H9 (cell line): ENCODE measurements at regions not wholly inside any gene's neighbourhood (a gene's known extent, or its start where the extent isn't known, plus 50 kb on each side); places are given as distances from the start of the nearest gene placed in this dataset.

Experiments
- DNase-seq: peaks from one replicate; pipeline ENCODE4 v3.0.0-alpha.2; 2017
- H2AFZ ChIP-seq: one replicate; pipeline ENCODE4 v1.6.1; 2013; ENCODE audit warnings: mild to moderate bottlenecking, low read length, control low read depth, moderate library complexity
- H2AK5ac ChIP-seq: 2 replicates; pipeline ENCODE4 v1.6.1; 2013; ENCODE audit warnings: low read length, control low read depth, mixed read lengths; ENCODE audit not compliant: insufficient read length
- H2BK120ac ChIP-seq: one replicate; pipeline ENCODE4 v1.6.1; 2013; ENCODE audit warnings: low read depth, mild to moderate bottlenecking, low read length, control low read depth, inconsistent platforms; ENCODE audit not compliant: poor library complexity, severe bottlenecking
- H2BK12ac ChIP-seq: 2 replicates; pipeline ENCODE4 v1.6.1; 2013; ENCODE audit warnings: low read length, control low read depth, mixed read lengths, low read depth; ENCODE audit not compliant: insufficient read length
- H2BK15ac ChIP-seq: 2 replicates; pipeline ENCODE4 v1.6.1; 2013; ENCODE audit warnings: low read depth, low read length, control low read depth
- H2BK20ac ChIP-seq: one replicate; pipeline ENCODE4 v1.6.1; 2013; ENCODE audit warnings: low read depth, mild to moderate bottlenecking, low read length, control low read depth, inconsistent platforms; ENCODE audit not compliant: poor library complexity, severe bottlenecking
- H2BK5ac ChIP-seq: 2 replicates; pipeline ENCODE4 v1.6.1; 2013; ENCODE audit warnings: low read length, control low read depth, mixed read lengths; ENCODE audit not compliant: insufficient read length
- H3K14ac ChIP-seq: 2 replicates; pipeline ENCODE4 v1.6.1; 2013; ENCODE audit warnings: low read length, control low read depth; ENCODE audit not compliant: insufficient read depth
- H3K18ac ChIP-seq: 2 replicates; pipeline ENCODE4 v1.6.1; 2013; ENCODE audit warnings: low read depth, mild to moderate bottlenecking, mixed read lengths, low read length, control low read depth; ENCODE audit not compliant: insufficient read length
- H3K23ac ChIP-seq: 2 replicates; pipeline ENCODE4 v1.6.1; 2013; ENCODE audit warnings: low read length, control low read depth, mixed read lengths, low read depth; ENCODE audit not compliant: insufficient read length
- H3K23me2 ChIP-seq: 2 replicates; pipeline ENCODE4 v1.6.1; 2013; ENCODE audit warnings: low read depth, mild to moderate bottlenecking, mixed read lengths, low read length, control low read depth; ENCODE audit not compliant: insufficient read length, poor library complexity, severe bottlenecking
- H3K27ac ChIP-seq: 2 replicates; pipeline ENCODE4 v1.5.1; 2013; ENCODE audit warnings: low read length, control low read depth, mixed read lengths, low read depth; ENCODE audit not compliant: insufficient read length
- H3K27me3 ChIP-seq: 2 replicates; pipeline ENCODE4 v1.6.1; 2013; ENCODE audit warnings: low read length, control low read depth, inconsistent platforms; ENCODE audit not compliant: insufficient read depth
- H3K4ac ChIP-seq: 2 replicates; pipeline ENCODE4 v1.6.1; 2013; ENCODE audit warnings: low read depth, mild to moderate bottlenecking, control low read depth, inconsistent platforms, low read length, moderate library complexity
- H3K4me1 ChIP-seq: 2 replicates; pipeline ENCODE4 v1.6.1; 2013; ENCODE audit warnings: low read length, control low read depth, inconsistent platforms; ENCODE audit not compliant: insufficient read depth
- H3K4me2 ChIP-seq: 2 replicates; pipeline ENCODE4 v1.6.1; 2013; ENCODE audit warnings: low read length, control low read depth, mixed read lengths; ENCODE audit not compliant: insufficient read length, insufficient read depth
- H3K56ac ChIP-seq: 2 replicates; pipeline ENCODE4 v1.6.1; 2013; ENCODE audit warnings: low read depth, mild to moderate bottlenecking, mixed read lengths, low read length, control low read depth; ENCODE audit not compliant: insufficient read length
- H3K79me1 ChIP-seq: 2 replicates; pipeline ENCODE4 v1.6.1; 2013; ENCODE audit warnings: low read depth, mild to moderate bottlenecking, moderate library complexity, low read length, control low read depth, inconsistent platforms; ENCODE audit not compliant: insufficient read depth, poor library complexity, severe bottlenecking
- H3K79me2 ChIP-seq: 2 replicates; pipeline ENCODE4 v1.6.1; 2013; ENCODE audit warnings: low read length, control low read depth, inconsistent platforms; ENCODE audit not compliant: insufficient read depth
- H3K9ac ChIP-seq: 2 replicates; pipeline ENCODE4 v1.6.1; 2013; ENCODE audit warnings: low read length, control low read depth, mixed read lengths; ENCODE audit not compliant: insufficient read length; ENCODE audit errors: extremely low read depth
- H3K9me3 ChIP-seq: one replicate; pipeline ENCODE4 v1.6.1; 2013; ENCODE audit warnings: low read depth, low read length, inconsistent platforms; ENCODE audit not compliant: control insufficient read depth
- H3T11ph ChIP-seq: one replicate; pipeline ENCODE4 v1.6.1; 2013; ENCODE audit warnings: mild to moderate bottlenecking, low read length, control low read depth, inconsistent platforms
- H4K20me1 ChIP-seq: one replicate; pipeline ENCODE4 v1.6.1; 2013; ENCODE audit not compliant: control insufficient read depth, insufficient read length, insufficient read depth
- H4K5ac ChIP-seq: 2 replicates; pipeline ENCODE4 v1.6.1; 2013; ENCODE audit warnings: low read depth, mild to moderate bottlenecking, mixed read lengths, low read length, control low read depth; ENCODE audit not compliant: insufficient read length
- H4K8ac ChIP-seq: replicated peaks from 2 replicates; pipeline ENCODE4 v1.6.1; 2013; ENCODE audit warnings: low read length, control low read depth, mixed read lengths, low read depth; ENCODE audit not compliant: insufficient read length
- H4K91ac ChIP-seq: 2 replicates; pipeline ENCODE4 v1.6.1; 2013; ENCODE audit warnings: low read depth, mild to moderate bottlenecking, moderate library complexity, mixed read lengths, low read length, control low read depth; ENCODE audit not compliant: insufficient read length
- H3K27ac Mint-ChIP-seq, 3 experiments: 2 replicates in 2 of 3; 3 replicates in 1 of 3; pipeline ENCODE4 v1.8.0; 2020 to 2021; ENCODE audit warnings: mixed read lengths in 3 of 3, mild to moderate bottlenecking in 1 of 3, moderate library complexity in 1 of 3
- H3K27me3 Mint-ChIP-seq: 2 replicates; pipeline ENCODE4 v1.8.0; 2021; ENCODE audit warnings: low read depth, mild to moderate bottlenecking, moderate library complexity, mixed read lengths
- H3K36me3 Mint-ChIP-seq, 3 experiments: 2 replicates in 2 of 3; 3 replicates in 1 of 3; pipeline ENCODE4 v1.8.0; 2020 to 2021; ENCODE audit warnings: low read depth in 3 of 3, mixed read lengths in 3 of 3; ENCODE audit not compliant: insufficient read depth in 1 of 3
- H3K4me1 Mint-ChIP-seq, 2 experiments: 2 replicates each; pipeline ENCODE4 v1.8.0; 2020; ENCODE audit warnings: mixed read lengths in 2 of 2
- H3K4me3 Mint-ChIP-seq, 2 experiments: 2 replicates in 1 of 2; 3 replicates in 1 of 2; pipeline ENCODE4 v1.8.0; 2020 to 2021; ENCODE audit warnings: mild to moderate bottlenecking in 2 of 2, mixed read lengths in 2 of 2, moderate library complexity in 1 of 2
- H3K9me3 Mint-ChIP-seq, 2 experiments: 2 replicates in 1 of 2; 3 replicates in 1 of 2; pipeline ENCODE4 v1.8.0; 2020; ENCODE audit warnings: mild to moderate bottlenecking in 2 of 2, mixed read lengths in 2 of 2, moderate library complexity in 1 of 2
- CTCF ChIP-seq: fragments of 200-600 bp; sonication (generic); conservative IDR thresholded peaks from 3 replicates; pipeline ENCODE4 v1.8.0; 2021; ENCODE audit warnings: antibody characterized with exemption, mild to moderate bottlenecking
- WGBS: extraction: QIAGEN DNeasy Blood & Tissue Kit; methylation state at CpG from one replicate; pipeline ENCODE4 v1.1.7; 2013; ENCODE audit warnings: missing lambda C conversion rate, low lambda C conversion rate, mixed read lengths; ENCODE audit not compliant: insufficient read length; ENCODE audit errors: extremely low coverage; 5-methylcytosine and 5-hydroxymethylcytosine counted together

- Histone ChIP-seq H2BK5ac (no peak overlapping the region), H3K9ac (no peak overlapping the region), H3K23ac (no peak overlapping the region), H4K8ac (no peak overlapping the region), H3K4me2 (no peak overlapping the region), H2BK15ac (no peak overlapping the region), H3K27me3 (no peaks in the 10 kb centered on the region), H3K18ac (no peak overlapping the region), H3K79me1 (no peaks in the 10 kb centered on the region), H3K27ac (no peak overlapping the region), H3T11ph (no peak overlapping the region), H4K20me1 (no peaks in the 10 kb centered on the region), H3K56ac (no peak overlapping the region), H3K4me1 (peaks cover 13% of the 10 kb centered on the region), H2BK120ac (no peak overlapping the region), H4K5ac (no peak overlapping the region), H2AFZ (no peak overlapping the region), H2BK12ac (no peak overlapping the region), H3K14ac (no peak overlapping the region), H2AK5ac (no peak overlapping the region), H3K9me3 (no peaks in the 10 kb centered on the region), H2BK20ac (no peak overlapping the region), H4K91ac (no peak overlapping the region), H3K4ac (no peak overlapping the region), H3K23me2 (no peaks in the 10 kb centered on the region), H3K79me2 (0 out of 2 replicates have a peak, but pooled peaks cover 1% of the 10 kb centered on the region)
- DNase-seq, result no peak
- Mint-ChIP-seq H3K4me3 (no peak overlapping the region), H3K9me3 (no peaks in the 10 kb centered on the region), H3K27ac (no peak overlapping the region), H3K36me3 (peaks cover 0 to 2% (median 0%) of the 10 kb centered on the region in 3 experiments; a peak in 2 of 7 replicates), H3K27me3 (no peaks in the 10 kb centered on the region), H3K4me1 (peaks cover 26 to 31% of the 10 kb centered on the region in 2 experiments)
- no peak for TF ChIP-seq CTCF
- no CpG with 5 or more reads among the region's 3 CpGs for WGBS
Measured at GRCh38 chr2:167478196-167478595, 589.9 kb downstream of the XIRP2 start.
